NB4 (cell line): ENCODE measurements at regions not wholly inside any gene's neighbourhood (a gene's known extent, or its start where the extent isn't known, plus 50 kb on each side); places are given as distances from the start of the nearest gene placed in this dataset.

ENCODE experiments used
- DNase-seq: peaks from one replicate; pipeline ENCODE4 v3.0.0; 2010; ENCODE audit warnings: low read depth
- H3K4me3 ChIP-seq: one replicate; pipeline ENCODE4 v1.5.1; 2011; ENCODE audit warnings: mild to moderate bottlenecking, low read depth, low read length, moderate library complexity
- MYC ChIP-seq: IDR thresholded peaks from 2 replicates; pipeline ENCODE4 v1.6.1; 2011; ENCODE audit warnings: low read depth, low read length
- POLR2A ChIP-seq: IDR thresholded peaks from 2 replicates; pipeline ENCODE4 v1.6.1; 2011; ENCODE audit warnings: mild to moderate bottlenecking; ENCODE audit not compliant: insufficient read length; ENCODE audit errors: extremely low read depth
- TF ChIP-seq, protein P1 (sequence below): IDR thresholded peaks from 2 replicates; pipeline ENCODE4 v1.6.1; 2011; ENCODE audit warnings: low read depth, low read length
- TF ChIP-seq, protein P2 (sequence below): IDR thresholded peaks from one replicate; pipeline ENCODE4 v1.5.1; 2012; ENCODE audit warnings: low read depth, low read length

DNA sequence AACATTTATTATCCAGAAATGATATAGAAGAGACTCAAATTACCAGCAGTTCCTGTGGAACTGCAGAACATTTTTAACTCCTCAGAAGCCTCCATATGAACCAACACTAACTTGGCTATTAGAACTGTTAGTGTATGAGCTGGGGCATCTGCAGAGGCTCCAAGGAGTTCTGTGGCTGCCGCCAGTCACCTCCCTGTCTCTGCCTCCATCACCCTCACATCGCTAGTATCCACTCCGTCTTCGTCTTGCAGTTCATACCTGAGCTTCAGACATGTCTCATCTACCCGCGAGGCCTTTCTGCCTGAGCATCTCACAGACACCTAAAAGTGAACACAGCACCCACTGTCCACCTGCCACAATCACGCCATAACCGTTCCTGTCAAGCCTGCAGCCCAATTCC, 89.5 kb upstream of the CST7 start:
- H3K4me3 ChIP-seq, result no peak overlapping the region
- DNase-seq, result no peak
- TF ChIP-seq, protein P1, sequence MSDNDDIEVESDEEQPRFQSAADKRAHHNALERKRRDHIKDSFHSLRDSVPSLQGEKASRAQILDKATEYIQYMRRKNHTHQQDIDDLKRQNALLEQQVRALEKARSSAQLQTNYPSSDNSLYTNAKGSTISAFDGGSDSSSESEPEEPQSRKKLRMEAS, result no peak
- TF ChIP-seq, protein P2, sequence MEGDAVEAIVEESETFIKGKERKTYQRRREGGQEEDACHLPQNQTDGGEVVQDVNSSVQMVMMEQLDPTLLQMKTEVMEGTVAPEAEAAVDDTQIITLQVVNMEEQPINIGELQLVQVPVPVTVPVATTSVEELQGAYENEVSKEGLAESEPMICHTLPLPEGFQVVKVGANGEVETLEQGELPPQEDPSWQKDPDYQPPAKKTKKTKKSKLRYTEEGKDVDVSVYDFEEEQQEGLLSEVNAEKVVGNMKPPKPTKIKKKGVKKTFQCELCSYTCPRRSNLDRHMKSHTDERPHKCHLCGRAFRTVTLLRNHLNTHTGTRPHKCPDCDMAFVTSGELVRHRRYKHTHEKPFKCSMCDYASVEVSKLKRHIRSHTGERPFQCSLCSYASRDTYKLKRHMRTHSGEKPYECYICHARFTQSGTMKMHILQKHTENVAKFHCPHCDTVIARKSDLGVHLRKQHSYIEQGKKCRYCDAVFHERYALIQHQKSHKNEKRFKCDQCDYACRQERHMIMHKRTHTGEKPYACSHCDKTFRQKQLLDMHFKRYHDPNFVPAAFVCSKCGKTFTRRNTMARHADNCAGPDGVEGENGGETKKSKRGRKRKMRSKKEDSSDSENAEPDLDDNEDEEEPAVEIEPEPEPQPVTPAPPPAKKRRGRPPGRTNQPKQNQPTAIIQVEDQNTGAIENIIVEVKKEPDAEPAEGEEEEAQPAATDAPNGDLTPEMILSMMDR, result no peak

DNA sequence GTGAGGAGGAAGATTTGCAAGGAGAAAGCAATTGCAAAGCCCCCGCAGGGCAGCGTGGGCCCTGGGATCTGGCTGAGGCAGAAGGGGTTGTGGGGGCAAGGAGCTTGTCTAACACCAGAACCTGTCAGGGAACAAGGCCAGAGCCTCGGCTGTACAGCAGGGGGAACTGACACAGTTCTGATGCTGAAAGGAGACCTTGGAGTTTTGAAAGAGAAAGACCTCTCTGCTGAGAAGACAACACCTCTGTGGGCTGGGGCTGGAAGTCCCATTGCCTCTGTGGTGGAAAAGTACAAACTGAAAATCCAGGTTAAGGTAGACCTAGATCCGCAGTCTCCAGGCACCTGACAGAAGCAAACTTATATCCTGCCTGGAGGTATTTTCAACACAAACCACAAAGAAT, 86.9 kb upstream of the CST7 start:
- DNase-seq, result no peak
- H3K4me3 ChIP-seq, result no peak overlapping the region
- TF ChIP-seq, protein P1, result no peak
- TF ChIP-seq MYC (no peak), POLR2A (no peak)
- TF ChIP-seq, protein P2, result no peak

DNA sequence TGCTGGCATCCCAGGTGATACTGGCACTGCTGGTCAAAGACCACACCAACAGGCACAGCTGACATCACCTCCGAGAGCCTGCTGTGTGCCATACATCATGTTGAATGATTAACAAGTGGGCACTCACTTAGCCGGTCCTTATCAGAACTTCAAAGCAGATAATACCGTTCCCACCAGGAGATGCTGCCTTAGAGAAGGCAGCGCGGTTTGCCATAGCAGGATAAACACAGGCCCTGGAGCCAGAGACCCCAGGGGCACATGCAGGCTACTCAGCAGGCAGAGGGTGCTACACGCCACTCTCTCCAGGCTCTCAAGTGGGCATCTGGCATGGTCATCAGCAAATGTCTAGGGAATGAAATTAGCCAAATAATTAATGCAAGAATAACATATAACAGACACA, 86.5 kb upstream of the CST7 start:
- H3K4me3 ChIP-seq, result no peak overlapping the region
- TF ChIP-seq, protein P1, result no peak
- TF ChIP-seq, protein P2, result no peak
- TF ChIP-seq MYC (no peak), POLR2A (no peak)
- no peak for DNase-seq

DNA sequence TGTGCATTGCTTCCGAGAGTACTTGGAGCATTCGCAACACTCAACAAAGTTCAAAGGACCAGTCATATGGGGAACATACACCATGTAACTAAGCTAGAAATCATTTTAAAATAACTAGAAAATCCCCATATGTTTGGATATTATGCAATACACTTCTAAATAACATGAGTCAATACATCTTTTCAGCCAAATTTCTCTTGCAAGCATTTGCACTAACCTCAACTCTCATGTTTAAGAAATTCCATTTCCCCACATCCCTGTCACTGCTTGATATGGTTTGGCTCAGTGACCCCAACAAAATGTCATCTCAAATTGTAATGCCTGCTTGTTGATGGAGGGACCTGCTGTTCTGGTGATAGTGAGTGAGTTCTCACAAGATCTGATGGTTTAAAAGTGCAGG, 85.7 kb upstream of the CST7 start:
- no peak for DNase-seq
- no peak overlapping the region for H3K4me3 ChIP-seq
- TF ChIP-seq POLR2A, result no peak
- TF ChIP-seq, protein P2, result no peak
- no peak for TF ChIP-seq MYC
- TF ChIP-seq, protein P1, result no peak

DNA sequence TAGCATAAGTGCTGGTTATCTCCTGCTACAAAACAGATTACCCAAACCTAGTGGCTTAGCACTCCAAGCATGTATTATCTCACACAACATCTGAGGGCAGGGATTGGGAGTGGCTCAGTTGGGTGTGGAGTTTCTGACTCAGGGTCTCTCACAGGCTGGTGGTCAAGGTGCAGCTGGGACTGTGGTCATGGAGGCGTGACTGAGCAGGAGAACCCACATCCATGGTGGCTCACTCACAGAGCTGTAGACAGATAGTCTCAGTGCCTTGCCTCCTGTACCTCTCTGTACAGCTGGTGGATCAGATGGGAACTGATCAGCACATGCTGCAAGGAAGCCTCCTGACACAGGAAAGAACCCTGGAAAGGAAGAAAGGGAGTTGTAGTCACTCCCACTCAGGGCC, 83.1 kb upstream of the CST7 start:
- no peak for DNase-seq
- TF ChIP-seq, protein P2, result no peak
- TF ChIP-seq POLR2A (no peak), MYC (no peak)
- TF ChIP-seq, protein P1, result no peak
- no peak overlapping the region for H3K4me3 ChIP-seq

DNA sequence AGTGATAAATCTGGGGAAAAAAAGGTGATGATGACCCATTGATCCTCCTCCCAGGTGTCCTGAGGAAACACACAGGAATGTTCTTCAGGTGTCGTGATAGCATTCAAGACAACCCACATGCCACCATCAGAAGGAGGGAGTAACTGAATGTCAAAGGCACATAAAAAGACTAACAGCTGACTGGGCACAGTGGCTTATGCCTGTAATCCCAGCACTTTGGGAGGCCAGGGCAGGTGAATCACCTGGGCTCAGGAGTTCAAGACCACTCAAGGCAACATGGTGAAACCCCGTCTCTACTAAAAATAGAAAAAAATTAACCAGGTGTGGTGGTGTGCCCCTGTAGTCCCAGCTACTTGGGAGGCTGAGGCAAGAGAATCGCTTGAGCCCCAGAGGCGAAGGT, 82.3 kb upstream of the CST7 start:
- no peak for DNase-seq
- TF ChIP-seq, protein P1, result no peak
- TF ChIP-seq POLR2A, result no peak
- TF ChIP-seq MYC, result no peak
- TF ChIP-seq, protein P2, result no peak
- no peak overlapping the region for H3K4me3 ChIP-seq
